Activated CD4-positive, alpha-beta T cell treated with anti-CD3 and anti-CD28 coated beads, Interleukin-2, amount 10 ng/mL, durations not matched to agents 7 days and 5 days (primary cell): ENCODE measurements at regions not wholly inside any gene's neighbourhood (a gene's known extent, or its start where the extent isn't known, plus 50 kb on each side); places are given as distances from the start of the nearest gene placed in this dataset.
"Not testable (repeated sequence)": the region's sequence is repeated elsewhere in the genome, so short reads cannot be mapped to it uniquely, and the experiment has no call there.

Experiments
- CTCF ChIA-PET: fragments of 350-600 bp; sonication (Branson Sonifier 250); formaldehyde crosslinking; loops from one replicate; lab custom pipeline; 2021; ENCODE audit warnings: antibody characterized with exemption; lab: Charles Lee
- POLR2A ChIA-PET: fragments of 350-600 bp; sonication (Branson Sonifier 250); formaldehyde crosslinking; loops from one replicate; lab custom pipeline; 2021; ENCODE audit warnings: antibody characterized with exemption; lab: Charles Lee
- DNase-seq: peaks from one replicate; pipeline ENCODE4 v3.0.0-alpha.2; 2020
- H3K27ac Mint-ChIP-seq: one replicate; pipeline ENCODE4 v1.8.0; 2021; ENCODE audit warnings: mild to moderate bottlenecking, moderate library complexity, mixed read lengths
- H3K27me3 Mint-ChIP-seq: one replicate; pipeline ENCODE4 v1.8.0; 2021; ENCODE audit warnings: mixed read lengths
- H3K36me3 Mint-ChIP-seq: one replicate; pipeline ENCODE4 v1.8.0; 2021; ENCODE audit warnings: low read depth, mixed read lengths
- H3K4me1 Mint-ChIP-seq: one replicate; pipeline ENCODE4 v1.8.0; 2021; ENCODE audit warnings: mixed read lengths
- H3K4me3 Mint-ChIP-seq: one replicate; pipeline ENCODE4 v1.8.0; 2021; ENCODE audit warnings: mild to moderate bottlenecking, moderate library complexity, mixed read lengths
- H3K9me3 Mint-ChIP-seq: one replicate; pipeline ENCODE4 v1.8.0; 2021; ENCODE audit warnings: mixed read lengths

DNA sequence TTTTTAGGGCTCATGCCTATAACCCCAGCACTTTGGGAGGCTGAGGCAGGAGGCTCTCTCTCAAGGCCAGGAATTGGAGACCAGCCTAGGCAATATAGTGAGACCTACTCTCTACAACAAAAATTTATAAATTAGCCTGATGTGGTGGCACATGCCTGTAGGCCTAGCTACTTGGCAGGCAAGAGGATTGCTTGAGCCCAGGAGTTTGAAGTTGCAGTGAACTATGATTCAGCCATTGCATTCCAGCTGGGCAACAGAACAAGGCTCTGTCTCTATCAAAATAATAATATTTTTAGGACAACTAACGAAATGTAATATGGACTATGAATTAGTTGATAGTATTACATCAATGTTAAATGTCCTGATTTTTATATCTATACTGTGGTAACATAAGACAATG is 68.8 kb upstream of the ARID1A start:
- H3K4me3 Mint-ChIP-seq: no peak overlapping the region
- no peaks in the 10 kb centered on the region for H3K9me3 Mint-ChIP-seq
- H3K4me1 Mint-ChIP-seq: peaks cover 4% of the 10 kb centered on the region
- ChIA-PET CTCF (no interaction called here), POLR2A (no interaction called here)
- no peak overlapping the region for H3K27ac Mint-ChIP-seq
- no peaks in the 10 kb centered on the region for H3K36me3 Mint-ChIP-seq
- DNase-seq: no peak
- peaks cover 2% of the 10 kb centered on the region for H3K27me3 Mint-ChIP-seq

DNA sequence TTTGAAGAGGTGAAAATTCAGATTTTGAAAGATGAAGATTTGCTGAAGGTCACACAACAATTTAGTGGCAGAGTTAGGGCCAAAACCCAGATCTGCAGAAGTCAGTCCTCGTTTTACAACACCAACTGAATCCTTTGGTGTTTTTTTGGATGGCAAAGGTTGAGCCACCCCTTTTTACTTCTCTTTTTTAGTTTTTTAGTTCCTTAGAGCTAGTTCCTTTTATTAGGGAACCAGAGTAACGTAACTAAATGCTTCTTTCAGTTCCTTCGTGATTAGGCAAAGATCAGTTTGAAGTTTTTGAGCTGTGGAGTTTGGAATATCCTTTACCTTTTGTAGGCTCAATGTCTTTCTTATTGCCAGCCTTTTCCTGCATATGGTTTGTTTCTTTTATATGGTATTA is 67.9 kb upstream of the ARID1A start:
- H3K27ac Mint-ChIP-seq: no peak overlapping the region
- ChIA-PET POLR2A (no interaction called here), CTCF (no interaction called here)
- no peaks in the 10 kb centered on the region for H3K9me3 Mint-ChIP-seq
- no peak for DNase-seq
- peaks cover 4% of the 10 kb centered on the region for H3K4me1 Mint-ChIP-seq
- H3K4me3 Mint-ChIP-seq: no peak overlapping the region
- H3K27me3 Mint-ChIP-seq: peaks cover 2% of the 10 kb centered on the region
- H3K36me3 Mint-ChIP-seq: peaks cover 2% of the 10 kb centered on the region

DNA sequence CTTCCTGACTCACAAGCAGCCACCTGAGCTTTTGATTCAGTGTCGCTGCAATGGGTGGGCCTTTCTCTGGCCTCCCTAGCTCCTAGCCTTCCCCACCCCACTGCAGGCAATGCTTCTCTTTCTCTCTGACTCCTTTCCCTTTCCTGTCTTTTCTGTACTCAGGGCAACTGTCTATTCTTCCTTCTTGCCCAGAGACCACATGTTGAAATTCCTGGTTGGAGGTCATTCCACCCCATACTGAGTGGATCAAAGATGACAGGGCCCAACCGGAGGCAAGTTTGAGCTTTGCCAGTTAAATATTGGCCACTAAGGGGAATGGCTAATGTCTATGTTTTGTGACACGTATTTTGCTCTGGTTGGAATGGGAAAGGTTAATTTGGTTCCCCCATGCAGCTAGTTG is 65.2 kb upstream of the ARID1A start:
- Mint-ChIP-seq H3K27ac (no peak overlapping the region), H3K4me1 (no peaks in the 10 kb centered on the region), H3K9me3 (no peaks in the 10 kb centered on the region), H3K27me3 (peaks cover 4% of the 10 kb centered on the region), H3K4me3 (no peak overlapping the region), H3K36me3 (peaks cover 2% of the 10 kb centered on the region)
- ChIA-PET POLR2A (no interaction called here), CTCF (interaction anchor here (0.8 to 1.4 kb wide), 3 partner anchors 36 to 248 kb away, joined by 3 to 7 read pairs (median 3); no protein-coding TSS in a partner anchor)
- DNase-seq: no peak

DNA sequence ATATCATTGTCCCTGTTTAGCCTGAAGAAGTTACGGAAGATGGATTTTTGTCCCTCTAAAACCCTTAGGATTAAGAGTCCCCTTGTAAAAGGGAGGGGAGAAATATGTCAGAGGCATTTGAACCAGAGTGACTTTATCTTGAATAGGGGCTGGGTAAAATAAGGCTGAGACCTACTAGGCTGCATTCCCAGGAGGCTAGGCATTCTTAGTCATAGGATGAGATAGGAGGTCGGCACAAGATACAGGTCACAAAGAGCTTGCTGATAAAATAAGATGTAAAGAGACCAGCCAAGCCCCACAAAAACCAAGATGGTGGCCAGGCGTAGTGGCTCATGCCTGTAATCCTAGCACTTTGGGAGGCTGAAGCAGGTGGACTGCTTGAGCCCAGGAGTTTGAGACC is 60.0 kb upstream of the ARID1A start:
- POLR2A ChIA-PET: not testable (repeated sequence)

DNA sequence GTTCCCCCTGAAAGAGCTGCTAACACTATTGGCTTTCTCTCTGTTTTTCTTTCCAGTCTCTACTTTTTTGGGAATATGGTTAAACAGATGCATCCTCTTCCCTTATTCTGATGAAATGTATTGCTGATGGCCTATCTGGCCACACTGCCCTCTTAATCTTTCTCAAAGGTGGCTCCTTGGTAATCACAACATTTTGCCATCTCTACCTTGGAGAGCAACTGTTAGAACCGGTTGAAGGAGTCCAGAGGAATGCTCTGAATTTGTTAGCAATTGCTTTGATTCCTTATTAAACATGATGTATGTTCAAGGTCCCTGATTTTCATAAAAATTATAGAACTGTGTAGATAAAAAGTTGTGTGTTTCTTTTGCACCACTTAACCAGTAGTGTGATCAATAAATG is 50.1 kb upstream of the ARID1A start:
- Mint-ChIP-seq H3K36me3 (no peaks in the 10 kb centered on the region), H3K9me3 (no peaks in the 10 kb centered on the region), H3K4me3 (no peak overlapping the region), H3K27me3 (no peaks in the 10 kb centered on the region), H3K27ac (no peak overlapping the region), H3K4me1 (no peaks in the 10 kb centered on the region)
- DNase-seq: no peak
- ChIA-PET CTCF (interaction anchor here (0.7 kb wide), 1 partner anchor 185 kb away, joined by 6 read pairs; no protein-coding TSS in a partner anchor), POLR2A (no interaction called here)

More for the DNA sequence above, 60.0 kb upstream of the ARID1A start:
- CTCF ChIA-PET: interaction anchor here (0.6 kb wide), 1 partner anchor 50 kb away, joined by 3 read pairs; no protein-coding TSS in a partner anchor
- not testable (repeated sequence) for DNase-seq, H3K27ac Mint-ChIP-seq, H3K4me1 Mint-ChIP-seq, H3K27me3 Mint-ChIP-seq, H3K36me3 Mint-ChIP-seq, H3K9me3 Mint-ChIP-seq, H3K4me3 Mint-ChIP-seq
